ENCODE measurements at regions not wholly inside any gene's neighbourhood (a gene's known extent, or its start where the extent isn't known, plus 50 kb on each side); places are given as distances from the start of the nearest gene placed in this dataset.

GRCh38 chr14:53231171-53231570, 78.0 kb upstream of the DDHD1 start:
- in situ Hi-C loops (cut with HindIII; ENCODE audit: low pct_ligation_motif_present, low sequenced_read_pairs): no loop called here
- no peak for DNase-seq

GRCh38 chr14:53228966-53229365, 75.8 kb upstream of the DDHD1 start:
- Histone ChIP-seq H3K4me3 (ENCODE audit: low read depth, low read length) (no peak overlapping the region), H3K36me3 (replicated peaks) (no peaks in the 10 kb centered on the region), H3K27ac (no peak overlapping the region), H3K27me3 (replicated peaks) (no peaks in the 10 kb centered on the region)
- DNase-seq: no peak
- no peak for TF ChIP-seq CTCF (IDR thresholded peaks at IDR 0.05; ENCODE audit: low read depth, low read length, missing control alignments)
- in situ Hi-C loops (cut with HindIII; ENCODE audit: low pct_ligation_motif_present, low sequenced_read_pairs): no loop called here

More at GRCh38 chr14:53231171-53231570, 78.0 kb upstream of the DDHD1 start:
- no peak overlapping the region for H3K27ac ChIP-seq
- no peaks in the 10 kb centered on the region for H3K36me3 ChIP-seq (replicated peaks)
- no peak overlapping the region for H3K4me3 ChIP-seq (ENCODE audit: low read depth, low read length)
- TF ChIP-seq CTCF (IDR thresholded peaks at IDR 0.05; ENCODE audit: low read depth, low read length, missing control alignments): no peak
- H3K27me3 ChIP-seq (replicated peaks): no peaks in the 10 kb centered on the region

GRCh38 chr14:53227154-53227718, 74.1 kb upstream of the DDHD1 start:
- TF ChIP-seq CTCF (IDR thresholded peaks at IDR 0.05; ENCODE audit: low read depth, low read length, missing control alignments): no peak
- DNase-seq: no peak
- no peak overlapping the region for H3K27ac ChIP-seq
- H3K36me3 ChIP-seq (replicated peaks): no peaks in the 10 kb centered on the region
- H3K4me3 ChIP-seq (ENCODE audit: low read depth, low read length): no peak overlapping the region
- in situ Hi-C loops (cut with HindIII; ENCODE audit: low pct_ligation_motif_present, low sequenced_read_pairs): no loop called here
- no peaks in the 10 kb centered on the region for H3K27me3 ChIP-seq (replicated peaks)

- Histone ChIP-seq H3K36me3 (replicated peaks) (no peaks in the 10 kb centered on the region), H3K27ac (no peak overlapping the region), H3K27me3 (replicated peaks) (no peaks in the 10 kb centered on the region), H3K4me3 (ENCODE audit: low read depth, low read length) (no peak overlapping the region)
- no peak for TF ChIP-seq CTCF (IDR thresholded peaks at IDR 0.05; ENCODE audit: low read depth, low read length, missing control alignments)
- in situ Hi-C loops (cut with HindIII; ENCODE audit: low pct_ligation_motif_present, low sequenced_read_pairs): no loop called here
- no peak for DNase-seq
These were observed 73.4 kb upstream of the DDHD1 start for GRCh38 chr14:53226553-53226952.

GRCh38 chr14:53220914-53221313, 67.8 kb upstream of the DDHD1 start:
- Histone ChIP-seq H3K4me3 (ENCODE audit: low read depth, low read length) (no peak overlapping the region), H3K27me3 (replicated peaks) (no peaks in the 10 kb centered on the region), H3K27ac (no peak overlapping the region), H3K36me3 (replicated peaks) (no peaks in the 10 kb centered on the region)
- DNase-seq: no peak
- in situ Hi-C loops (cut with HindIII; ENCODE audit: low pct_ligation_motif_present, low sequenced_read_pairs): no loop called here
- TF ChIP-seq CTCF (IDR thresholded peaks at IDR 0.05; ENCODE audit: low read depth, low read length, missing control alignments): no peak

GRCh38 chr14:53218161-53218560, 65.0 kb upstream of the DDHD1 start:
- H3K27ac ChIP-seq: no peak overlapping the region
- H3K27me3 ChIP-seq (replicated peaks): no peaks in the 10 kb centered on the region
- H3K36me3 ChIP-seq (replicated peaks): no peaks in the 10 kb centered on the region
- DNase-seq: no peak
- H3K4me3 ChIP-seq (ENCODE audit: low read depth, low read length): peak overlapping the region; percentile 60
- in situ Hi-C loops (cut with HindIII; ENCODE audit: low pct_ligation_motif_present, low sequenced_read_pairs): no loop called here
- no peak for TF ChIP-seq CTCF (IDR thresholded peaks at IDR 0.05; ENCODE audit: low read depth, low read length, missing control alignments)
